Osteoblast (primary cell): ENCODE measurements at regions not wholly inside any gene's neighbourhood (a gene's known extent, or its start where the extent isn't known, plus 50 kb on each side); places are given as distances from the start of the nearest gene placed in this dataset.

Source experiments
- DNase-seq: peaks from one replicate; pipeline ENCODE4 v3.0.0; 2011; ENCODE audit warnings: low spot score, mixed read lengths; ENCODE audit not compliant: insufficient read length; ENCODE audit errors: missing footprints
- H2AFZ ChIP-seq: 2 replicates; pipeline ENCODE4 v1.6.0; 2011; ENCODE audit warnings: mild to moderate bottlenecking, low read length
- H3K27ac ChIP-seq: 2 replicates; pipeline ENCODE4 v1.5.1; 2011; ENCODE audit warnings: mild to moderate bottlenecking, low read depth, low read length, moderate library complexity
- H3K27me3 ChIP-seq: 2 replicates; pipeline ENCODE4 v1.6.0; 2012; ENCODE audit warnings: mild to moderate bottlenecking, control low read depth, inconsistent platforms, low read length, moderate library complexity; ENCODE audit not compliant: insufficient read depth
- H3K36me3 ChIP-seq: 2 replicates; pipeline ENCODE4 v1.5.1; 2011; ENCODE audit warnings: mild to moderate bottlenecking, low read length, control low read depth, moderate library complexity; ENCODE audit not compliant: insufficient read depth
- H3K4me1 ChIP-seq: 2 replicates; pipeline ENCODE4 v1.5.1; 2011; ENCODE audit warnings: mild to moderate bottlenecking, low read length, control low read depth, moderate library complexity; ENCODE audit not compliant: insufficient read depth
- H3K4me2 ChIP-seq: 2 replicates; pipeline ENCODE4 v1.6.0; 2011; ENCODE audit warnings: mild to moderate bottlenecking, low read length; ENCODE audit not compliant: insufficient read depth
- H3K4me3 ChIP-seq: fragments of 200-600 bp; sonication (generic); 3 replicates; pipeline ENCODE4 v1.5.1; 2012; ENCODE audit warnings: mild to moderate bottlenecking, low read length, inconsistent platforms; ENCODE audit not compliant: insufficient read depth
- H3K79me2 ChIP-seq: 2 replicates; pipeline ENCODE4 v1.6.0; 2012; ENCODE audit warnings: mild to moderate bottlenecking, low read length, control low read depth, inconsistent platforms; ENCODE audit not compliant: insufficient read depth
- H3K9me3 ChIP-seq: 2 replicates; pipeline ENCODE4 v1.5.1; 2011; ENCODE audit warnings: low read depth, low read length, control low read depth
- H4K20me1 ChIP-seq: 2 replicates; pipeline ENCODE4 v1.6.0; 2012; ENCODE audit warnings: mild to moderate bottlenecking, low read length, control low read depth; ENCODE audit not compliant: insufficient read depth
- CTCF ChIP-seq: IDR thresholded peaks from 2 replicates; pipeline ENCODE4 v1.5.1; 2011; ENCODE audit warnings: mild to moderate bottlenecking, low read depth, low read length, moderate library complexity; ENCODE audit errors: extremely low read depth

- H3K4me3 ChIP-seq: no peak overlapping the region
- no peaks in the 10 kb centered on the region for H4K20me1 ChIP-seq
- H3K4me1 ChIP-seq: peaks cover 9% of the 10 kb centered on the region
- peaks cover 4% of the 10 kb centered on the region for H3K9me3 ChIP-seq
- H3K79me2 ChIP-seq: no peaks in the 10 kb centered on the region
- no peaks in the 10 kb centered on the region for H3K27me3 ChIP-seq
- no peak overlapping the region for H3K27ac ChIP-seq
- H2AFZ ChIP-seq: no peak overlapping the region
- no peak for DNase-seq
- TF ChIP-seq CTCF: no peak
- H3K36me3 ChIP-seq: no peaks in the 10 kb centered on the region
- no peak overlapping the region for H3K4me2 ChIP-seq
These were observed 346.9 kb downstream of the IRS1 start for GRCh38 chr2:226452768-226453167.

GRCh38 chr2:226451486-226451885 is 348.1 kb downstream of the IRS1 start:
- Histone ChIP-seq H3K4me3 (no peak overlapping the region), H3K4me2 (no peak overlapping the region), H3K9me3 (peaks cover 4% of the 10 kb centered on the region), H3K27ac (no peak overlapping the region), H4K20me1 (no peaks in the 10 kb centered on the region), H3K79me2 (no peaks in the 10 kb centered on the region), H3K27me3 (no peaks in the 10 kb centered on the region), H3K4me1 (peaks cover 22% of the 10 kb centered on the region), H3K36me3 (no peaks in the 10 kb centered on the region), H2AFZ (no peak overlapping the region)
- no peak for TF ChIP-seq CTCF
- no peak for DNase-seq

- Histone ChIP-seq H3K27me3 (no peaks in the 10 kb centered on the region), H3K79me2 (no peaks in the 10 kb centered on the region), H3K9me3 (peaks cover 4% of the 10 kb centered on the region), H3K27ac (no peak overlapping the region), H3K4me1 (peaks cover 29% of the 10 kb centered on the region), H3K36me3 (no peaks in the 10 kb centered on the region), H3K4me2 (no peak overlapping the region), H4K20me1 (no peaks in the 10 kb centered on the region), H3K4me3 (no peak overlapping the region), H2AFZ (no peak overlapping the region)
- DNase-seq: no peak
- TF ChIP-seq CTCF: no peak
These were observed 349.5 kb downstream of the IRS1 start for GRCh38 chr2:226450141-226450540.

- no peaks in the 10 kb centered on the region for H3K79me2 ChIP-seq
- H3K27me3 ChIP-seq: no peaks in the 10 kb centered on the region
- TF ChIP-seq CTCF: no peak
- no peaks in the 10 kb centered on the region for H3K36me3 ChIP-seq
- no peak overlapping the region for H3K4me3 ChIP-seq
- H3K9me3 ChIP-seq: peaks cover 4% of the 10 kb centered on the region
- H3K27ac ChIP-seq: peak overlapping the region; percentile 65
- H4K20me1 ChIP-seq: no peaks in the 10 kb centered on the region
- no peak overlapping the region for H2AFZ ChIP-seq
- peak overlapping the region; percentile 29 for H3K4me2 ChIP-seq
- no peak for DNase-seq
- peaks cover 29% of the 10 kb centered on the region for H3K4me1 ChIP-seq
These were observed 352.0 kb downstream of the IRS1 start for GRCh38 chr2:226447338-226448300.
